ENCODE measurements at regions not wholly inside any gene's neighbourhood (a gene's known extent, or its start where the extent isn't known, plus 50 kb on each side); places are given as distances from the start of the nearest gene placed in this dataset.
"Not testable (repeated sequence)": the region's sequence is repeated elsewhere in the genome, so short reads cannot be mapped to it uniquely, and the experiment has no call there.

- no peak overlapping the region for H3K27ac ChIP-seq (ENCODE audit: low read depth, low read length)
- H3K36me3 ChIP-seq (ENCODE audit: control insufficient read depth in 1 of 2, insufficient read depth in 2 of 2, low read length in 2 of 2), result no peaks in the 10 kb centered on the region
- H3K4me1 ChIP-seq (ENCODE audit: control insufficient read depth in 1 of 2, insufficient read depth in 2 of 2, low read length in 2 of 2), result no peaks in the 10 kb centered on the region
- H3K27me3 ChIP-seq (ENCODE audit: control insufficient read depth in 1 of 2, insufficient read depth in 2 of 2, low read length in 2 of 2), result no peaks in the 10 kb centered on the region
- H3K9ac ChIP-seq (ENCODE audit: low read depth in 1 of 2, low read length in 2 of 2), result no peak overlapping the region
- no peak overlapping the region for H3K4me3 ChIP-seq (ENCODE audit: low read depth in 1 of 2, low read length in 2 of 2)
- H3K9me3 ChIP-seq (ENCODE audit: control insufficient read depth in 1 of 2, low read length in 2 of 2), result no peaks in the 10 kb centered on the region
These were observed 80.0 kb upstream of the ANKRD28 start for GRCh38 chr3:15877813-15878212.

GRCh38 chr3:15879787-15880186 is 82.0 kb upstream of the ANKRD28 start:
- not testable (repeated sequence) for H3K27me3 ChIP-seq (ENCODE audit: control insufficient read depth in 1 of 2, insufficient read depth in 2 of 2, low read length in 2 of 2); H3K36me3 ChIP-seq (ENCODE audit: control insufficient read depth in 1 of 2, insufficient read depth in 2 of 2, low read length in 2 of 2); H3K4me1 ChIP-seq (ENCODE audit: control insufficient read depth in 1 of 2, insufficient read depth in 2 of 2, low read length in 2 of 2)

GRCh38 chr3:15882577-15882976 is 84.8 kb upstream of the ANKRD28 start:
- Histone ChIP-seq H3K27me3 (ENCODE audit: control insufficient read depth in 1 of 2, insufficient read depth in 2 of 2, low read length in 2 of 2) (no peaks in the 10 kb centered on the region), H3K36me3 (ENCODE audit: control insufficient read depth in 1 of 2, insufficient read depth in 2 of 2, low read length in 2 of 2) (no peaks in the 10 kb centered on the region), H3K27ac (ENCODE audit: low read depth, low read length) (no peak overlapping the region), H3K9me3 (ENCODE audit: control insufficient read depth in 1 of 2, low read length in 2 of 2) (no peaks in the 10 kb centered on the region), H3K9ac (ENCODE audit: low read depth in 1 of 2, low read length in 2 of 2) (no peak overlapping the region), H3K4me1 (ENCODE audit: control insufficient read depth in 1 of 2, insufficient read depth in 2 of 2, low read length in 2 of 2) (no peaks in the 10 kb centered on the region), H3K4me3 (ENCODE audit: low read depth in 1 of 2, low read length in 2 of 2) (no peak overlapping the region)

More at GRCh38 chr3:15879787-15880186, 82.0 kb upstream of the ANKRD28 start:
- not testable (repeated sequence) for H3K9me3 ChIP-seq (ENCODE audit: control insufficient read depth in 1 of 2, low read length in 2 of 2); H3K4me3 ChIP-seq (ENCODE audit: low read depth in 1 of 2, low read length in 2 of 2); H3K9ac ChIP-seq (ENCODE audit: low read depth in 1 of 2, low read length in 2 of 2); H3K27ac ChIP-seq (ENCODE audit: low read depth, low read length)

- Histone ChIP-seq H3K27me3 (ENCODE audit: control insufficient read depth in 1 of 2, insufficient read depth in 2 of 2, low read length in 2 of 2) (no peaks in the 10 kb centered on the region), H3K9me3 (ENCODE audit: control insufficient read depth in 1 of 2, low read length in 2 of 2) (no peaks in the 10 kb centered on the region), H3K4me1 (ENCODE audit: control insufficient read depth in 1 of 2, insufficient read depth in 2 of 2, low read length in 2 of 2) (no peaks in the 10 kb centered on the region), H3K4me3 (ENCODE audit: low read depth in 1 of 2, low read length in 2 of 2) (no peak overlapping the region), H3K36me3 (ENCODE audit: control insufficient read depth in 1 of 2, insufficient read depth in 2 of 2, low read length in 2 of 2) (no peaks in the 10 kb centered on the region), H3K9ac (ENCODE audit: low read depth in 1 of 2, low read length in 2 of 2) (no peak overlapping the region), H3K27ac (ENCODE audit: low read depth, low read length) (no peak overlapping the region)
These were observed 86.4 kb upstream of the ANKRD28 start for GRCh38 chr3:15884132-15884531.

GRCh38 chr3:15886521-15886920 is 88.7 kb upstream of the ANKRD28 start:
- Histone ChIP-seq H3K27me3 (ENCODE audit: control insufficient read depth in 1 of 2, insufficient read depth in 2 of 2, low read length in 2 of 2) (no peaks in the 10 kb centered on the region), H3K4me3 (ENCODE audit: low read depth in 1 of 2, low read length in 2 of 2) (no peak overlapping the region), H3K36me3 (ENCODE audit: control insufficient read depth in 1 of 2, insufficient read depth in 2 of 2, low read length in 2 of 2) (no peaks in the 10 kb centered on the region), H3K9ac (ENCODE audit: low read depth in 1 of 2, low read length in 2 of 2) (no peak overlapping the region), H3K4me1 (ENCODE audit: control insufficient read depth in 1 of 2, insufficient read depth in 2 of 2, low read length in 2 of 2) (no peaks in the 10 kb centered on the region), H3K27ac (ENCODE audit: low read depth, low read length) (no peak overlapping the region), H3K9me3 (ENCODE audit: control insufficient read depth in 1 of 2, low read length in 2 of 2) (no peaks in the 10 kb centered on the region)

- no peaks in the 10 kb centered on the region for H3K36me3 ChIP-seq (ENCODE audit: control insufficient read depth in 1 of 2, insufficient read depth in 2 of 2, low read length in 2 of 2)
- no peaks in the 10 kb centered on the region for H3K9me3 ChIP-seq (ENCODE audit: control insufficient read depth in 1 of 2, low read length in 2 of 2)
- no peaks in the 10 kb centered on the region for H3K4me1 ChIP-seq (ENCODE audit: control insufficient read depth in 1 of 2, insufficient read depth in 2 of 2, low read length in 2 of 2)
- H3K9ac ChIP-seq (ENCODE audit: low read depth in 1 of 2, low read length in 2 of 2), result no peak overlapping the region
- H3K27me3 ChIP-seq (ENCODE audit: control insufficient read depth in 1 of 2, insufficient read depth in 2 of 2, low read length in 2 of 2), result no peaks in the 10 kb centered on the region
- H3K27ac ChIP-seq (ENCODE audit: low read depth, low read length), result no peak overlapping the region
- H3K4me3 ChIP-seq (ENCODE audit: low read depth in 1 of 2, low read length in 2 of 2), result no peak overlapping the region
These were observed 89.5 kb upstream of the ANKRD28 start for GRCh38 chr3:15887261-15887660.

- H3K4me3 ChIP-seq (ENCODE audit: low read depth in 1 of 2, low read length in 2 of 2), result no peak overlapping the region
- H3K27me3 ChIP-seq (ENCODE audit: control insufficient read depth in 1 of 2, insufficient read depth in 2 of 2, low read length in 2 of 2), result no peaks in the 10 kb centered on the region
- no peaks in the 10 kb centered on the region for H3K36me3 ChIP-seq (ENCODE audit: control insufficient read depth in 1 of 2, insufficient read depth in 2 of 2, low read length in 2 of 2)
- no peak overlapping the region for H3K9ac ChIP-seq (ENCODE audit: low read depth in 1 of 2, low read length in 2 of 2)
- no peaks in the 10 kb centered on the region for H3K9me3 ChIP-seq (ENCODE audit: control insufficient read depth in 1 of 2, low read length in 2 of 2)
- H3K27ac ChIP-seq (ENCODE audit: low read depth, low read length), result no peak overlapping the region
- no peaks in the 10 kb centered on the region for H3K4me1 ChIP-seq (ENCODE audit: control insufficient read depth in 1 of 2, insufficient read depth in 2 of 2, low read length in 2 of 2)
These were observed 92.2 kb upstream of the ANKRD28 start for GRCh38 chr3:15889936-15890335.

GRCh38 chr3:15892311-15893227 is 94.8 kb upstream of the ANKRD28 start:
- H3K27me3 ChIP-seq (ENCODE audit: control insufficient read depth in 1 of 2, insufficient read depth in 2 of 2, low read length in 2 of 2), result no peaks in the 10 kb centered on the region
- no peak overlapping the region for H3K27ac ChIP-seq (ENCODE audit: low read depth, low read length)
- no peak overlapping the region for H3K4me3 ChIP-seq (ENCODE audit: low read depth in 1 of 2, low read length in 2 of 2)
- H3K9me3 ChIP-seq (ENCODE audit: control insufficient read depth in 1 of 2, low read length in 2 of 2), result no peaks in the 10 kb centered on the region
- no peaks in the 10 kb centered on the region for H3K4me1 ChIP-seq (ENCODE audit: control insufficient read depth in 1 of 2, insufficient read depth in 2 of 2, low read length in 2 of 2)
- H3K36me3 ChIP-seq (ENCODE audit: control insufficient read depth in 1 of 2, insufficient read depth in 2 of 2, low read length in 2 of 2), result no peaks in the 10 kb centered on the region
- H3K9ac ChIP-seq (ENCODE audit: low read depth in 1 of 2, low read length in 2 of 2), result no peak overlapping the region

- no peak overlapping the region for H3K4me3 ChIP-seq (ENCODE audit: low read depth in 1 of 2, low read length in 2 of 2)
- H3K27ac ChIP-seq (ENCODE audit: low read depth, low read length), result no peak overlapping the region
- no peak overlapping the region for H3K9ac ChIP-seq (ENCODE audit: low read depth in 1 of 2, low read length in 2 of 2)
- H3K9me3 ChIP-seq (ENCODE audit: control insufficient read depth in 1 of 2, low read length in 2 of 2), result no peaks in the 10 kb centered on the region
- no peaks in the 10 kb centered on the region for H3K27me3 ChIP-seq (ENCODE audit: control insufficient read depth in 1 of 2, insufficient read depth in 2 of 2, low read length in 2 of 2)
- H3K36me3 ChIP-seq (ENCODE audit: control insufficient read depth in 1 of 2, insufficient read depth in 2 of 2, low read length in 2 of 2), result no peaks in the 10 kb centered on the region
- H3K4me1 ChIP-seq (ENCODE audit: control insufficient read depth in 1 of 2, insufficient read depth in 2 of 2, low read length in 2 of 2), result no peaks in the 10 kb centered on the region
These were observed 96.6 kb upstream of the ANKRD28 start for GRCh38 chr3:15894382-15894781.

GRCh38 chr3:15896500-15896899 is 98.7 kb upstream of the ANKRD28 start:
- Histone ChIP-seq H3K4me1 (ENCODE audit: control insufficient read depth in 1 of 2, insufficient read depth in 2 of 2, low read length in 2 of 2) (no peaks in the 10 kb centered on the region), H3K9me3 (ENCODE audit: control insufficient read depth in 1 of 2, low read length in 2 of 2) (no peaks in the 10 kb centered on the region), H3K27me3 (ENCODE audit: control insufficient read depth in 1 of 2, insufficient read depth in 2 of 2, low read length in 2 of 2) (no peaks in the 10 kb centered on the region), H3K9ac (ENCODE audit: low read depth in 1 of 2, low read length in 2 of 2) (no peak overlapping the region), H3K4me3 (ENCODE audit: low read depth in 1 of 2, low read length in 2 of 2) (no peak overlapping the region), H3K36me3 (ENCODE audit: control insufficient read depth in 1 of 2, insufficient read depth in 2 of 2, low read length in 2 of 2) (no peaks in the 10 kb centered on the region), H3K27ac (ENCODE audit: low read depth, low read length) (no peak overlapping the region)
